ENCODE measurements at regions not wholly inside any gene's neighbourhood (a gene's known extent, or its start where the extent isn't known, plus 50 kb on each side); places are given as distances from the start of the nearest gene placed in this dataset.

GRCh38 chr1:56200442-56200841 lies 378.9 kb downstream of the PLPP3 start:
- Histone ChIP-seq H3K36me3 (no peaks in the 10 kb centered on the region), H3K4me1 (replicated peaks) (no peaks in the 10 kb centered on the region), H3K27me3 (replicated peaks; ENCODE audit: insufficient read depth) (no peaks in the 10 kb centered on the region), H3K9me3 (no peaks in the 10 kb centered on the region), H3K27ac (peak overlapping the region in 1 of 2 donors; percentile 20), H3K4me3 (no peak overlapping the region)
- DNase-seq (ENCODE audit: low spot score) = peak; percentile 26
- 13% methylated on average over 4 of the region's 4 CpGs for WGBS
- intact Hi-C loops (cut with DNase I) = no loop called here
- TF ChIP-seq POLR2AphosphoS5 (IDR thresholded peaks at IDR 0.05) (no peak), POLR2A (IDR thresholded peaks at IDR 0.05) (no peak)
- TF ChIP-seq, protein P1, sequence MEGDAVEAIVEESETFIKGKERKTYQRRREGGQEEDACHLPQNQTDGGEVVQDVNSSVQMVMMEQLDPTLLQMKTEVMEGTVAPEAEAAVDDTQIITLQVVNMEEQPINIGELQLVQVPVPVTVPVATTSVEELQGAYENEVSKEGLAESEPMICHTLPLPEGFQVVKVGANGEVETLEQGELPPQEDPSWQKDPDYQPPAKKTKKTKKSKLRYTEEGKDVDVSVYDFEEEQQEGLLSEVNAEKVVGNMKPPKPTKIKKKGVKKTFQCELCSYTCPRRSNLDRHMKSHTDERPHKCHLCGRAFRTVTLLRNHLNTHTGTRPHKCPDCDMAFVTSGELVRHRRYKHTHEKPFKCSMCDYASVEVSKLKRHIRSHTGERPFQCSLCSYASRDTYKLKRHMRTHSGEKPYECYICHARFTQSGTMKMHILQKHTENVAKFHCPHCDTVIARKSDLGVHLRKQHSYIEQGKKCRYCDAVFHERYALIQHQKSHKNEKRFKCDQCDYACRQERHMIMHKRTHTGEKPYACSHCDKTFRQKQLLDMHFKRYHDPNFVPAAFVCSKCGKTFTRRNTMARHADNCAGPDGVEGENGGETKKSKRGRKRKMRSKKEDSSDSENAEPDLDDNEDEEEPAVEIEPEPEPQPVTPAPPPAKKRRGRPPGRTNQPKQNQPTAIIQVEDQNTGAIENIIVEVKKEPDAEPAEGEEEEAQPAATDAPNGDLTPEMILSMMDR (IDR thresholded peaks at IDR 0.05) = no peak

- WGBS = 53% methylated on average over 1 of the region's 1 CpG
- H3K27ac ChIP-seq = no peak overlapping the region
Measured at GRCh38 chr1:56199956-56200355, 379.4 kb downstream of the PLPP3 start.

GRCh38 chr1:56199061-56199460 lies 380.3 kb downstream of the PLPP3 start:
- no peaks in the 10 kb centered on the region for H3K9me3 ChIP-seq
- no peaks in the 10 kb centered on the region for H3K36me3 ChIP-seq
- TF ChIP-seq, protein P1 (IDR thresholded peaks at IDR 0.05) = no peak
- no peak for TF ChIP-seq POLR2AphosphoS5 (IDR thresholded peaks at IDR 0.05)
- TF ChIP-seq POLR2A (IDR thresholded peaks at IDR 0.05) = no peak
- DNase-seq (ENCODE audit: low spot score) = no peak
- no peaks in the 10 kb centered on the region for H3K27me3 ChIP-seq (replicated peaks; ENCODE audit: insufficient read depth)
- H3K4me3 ChIP-seq = no peak overlapping the region
- intact Hi-C loops (cut with DNase I) = no loop called here
- no peaks in the 10 kb centered on the region for H3K4me1 ChIP-seq (replicated peaks)
- 83% methylated on average over 2 of the region's 2 CpGs for WGBS
- no peak overlapping the region for H3K27ac ChIP-seq

More at GRCh38 chr1:56199956-56200355, 379.4 kb downstream of the PLPP3 start:
- no peak for DNase-seq (ENCODE audit: low spot score)
- intact Hi-C loops (cut with DNase I) = no loop called here
- Histone ChIP-seq H3K36me3 (no peaks in the 10 kb centered on the region), H3K4me1 (replicated peaks) (no peaks in the 10 kb centered on the region), H3K9me3 (no peaks in the 10 kb centered on the region), H3K4me3 (no peak overlapping the region), H3K27me3 (replicated peaks; ENCODE audit: insufficient read depth) (no peaks in the 10 kb centered on the region)
- no peak for TF ChIP-seq POLR2AphosphoS5 (IDR thresholded peaks at IDR 0.05)
- no peak for TF ChIP-seq POLR2A (IDR thresholded peaks at IDR 0.05)
- TF ChIP-seq, protein P1 (IDR thresholded peaks at IDR 0.05) = no peak

- intact Hi-C loops (cut with DNase I) = no loop called here
- DNase-seq (ENCODE audit: low spot score) = no peak
- Histone ChIP-seq H3K27ac (no peak overlapping the region), H3K4me1 (replicated peaks) (no peaks in the 10 kb centered on the region), H3K36me3 (no peaks in the 10 kb centered on the region), H3K27me3 (replicated peaks; ENCODE audit: insufficient read depth) (no peaks in the 10 kb centered on the region), H3K4me3 (no peak overlapping the region), H3K9me3 (no peaks in the 10 kb centered on the region)
- TF ChIP-seq, protein P1 (IDR thresholded peaks at IDR 0.05) = no peak
- TF ChIP-seq POLR2AphosphoS5 (IDR thresholded peaks at IDR 0.05) (no peak), POLR2A (IDR thresholded peaks at IDR 0.05) (no peak)
- WGBS = 96% methylated on average over 2 of the region's 2 CpGs
Measured at GRCh38 chr1:56197946-56198345, 381.4 kb downstream of the PLPP3 start.

- DNase-seq (ENCODE audit: low spot score) = no peak
- Histone ChIP-seq H3K27ac (no peak overlapping the region), H3K36me3 (no peaks in the 10 kb centered on the region), H3K4me1 (replicated peaks) (no peaks in the 10 kb centered on the region), H3K27me3 (replicated peaks; ENCODE audit: insufficient read depth) (no peaks in the 10 kb centered on the region), H3K4me3 (no peak overlapping the region), H3K9me3 (no peaks in the 10 kb centered on the region)
- no peak for TF ChIP-seq POLR2A (IDR thresholded peaks at IDR 0.05)
- TF ChIP-seq, protein P1 (IDR thresholded peaks at IDR 0.05) = no peak
- TF ChIP-seq POLR2AphosphoS5 (IDR thresholded peaks at IDR 0.05) = no peak
- 87% methylated on average over 2 of the region's 2 CpGs for WGBS
- intact Hi-C loops (cut with DNase I) = no loop called here
Measured at GRCh38 chr1:56196839-56197238, 382.5 kb downstream of the PLPP3 start.

Measured in prostate gland (tissue), 2 donors.